Fibroblast of pulmonary artery (primary cell): ENCODE measurements at regions not wholly inside any gene's neighbourhood (a gene's known extent, or its start where the extent isn't known, plus 50 kb on each side); places are given as distances from the start of the nearest gene placed in this dataset.

Source experiments
- DNase-seq: peaks from one replicate; pipeline ENCODE4 v3.0.0-alpha.2; 2010; ENCODE audit warnings: low read depth
- H3K4me3 ChIP-seq: replicated peaks from 2 replicates; pipeline ENCODE4 v1.5.1; 2011; ENCODE audit warnings: low read depth, mild to moderate bottlenecking, control low read depth, low read length, moderate library complexity
- CTCF ChIP-seq: IDR thresholded peaks from 2 replicates; pipeline ENCODE4 v1.5.1; 2011; ENCODE audit warnings: mild to moderate bottlenecking, control low read depth, low read length, inconsistent platforms; ENCODE audit errors: missing control alignments

- DNase-seq: no peak
- no peak for TF ChIP-seq CTCF
- H3K4me3 ChIP-seq: no peak overlapping the region
Observed at GRCh38 chr2:120923426-120923825, 187.8 kb downstream of the GLI2 start.

- no peak for DNase-seq
Observed at GRCh38 chr2:120924924-120925323, 189.3 kb downstream of the GLI2 start.

GRCh38 chr2:120926463-120927264 is 191.0 kb downstream of the GLI2 start:
- DNase-seq: no peak
- no peak for TF ChIP-seq CTCF
- H3K4me3 ChIP-seq: no peak overlapping the region

More at GRCh38 chr2:120924924-120925323, 189.3 kb downstream of the GLI2 start:
- no peak for TF ChIP-seq CTCF
- H3K4me3 ChIP-seq: no peak overlapping the region

- TF ChIP-seq CTCF: no peak
- no peak for DNase-seq
- H3K4me3 ChIP-seq: no peak overlapping the region
Observed at GRCh38 chr2:120927265-120927628, 191.6 kb downstream of the GLI2 start.

- DNase-seq: no peak
- H3K4me3 ChIP-seq: no peak overlapping the region
- TF ChIP-seq CTCF: no peak
Observed at GRCh38 chr2:120929829-120930228, 194.2 kb downstream of the GLI2 start.

GRCh38 chr2:120930236-120930635 is 194.6 kb downstream of the GLI2 start:
- TF ChIP-seq CTCF: no peak
- no peak overlapping the region for H3K4me3 ChIP-seq
- no peak for DNase-seq

GRCh38 chr2:120930864-120931263 is 195.2 kb downstream of the GLI2 start:
- TF ChIP-seq CTCF: no peak
- H3K4me3 ChIP-seq: no peak overlapping the region
- no peak for DNase-seq
